Breast epithelium (tissue), 3 donors: ENCODE measurements at regions not wholly inside any gene's neighbourhood (a gene's known extent, or its start where the extent isn't known, plus 50 kb on each side); places are given as distances from the start of the nearest gene placed in this dataset.

Experiments
- CTCF ChIP-seq, 3 donors: fragments of 450-650 bp; IDR thresholded peaks; one replicate each; pipeline ENCODE4 v1.5.1; 2016 to 2017; ENCODE audit warnings: antibody characterized with exemption in 3 of 3, mild to moderate bottlenecking in 3 of 3, moderate library complexity in 3 of 3
- POLR2A ChIP-seq: fragments of 450-650 bp; IDR thresholded peaks from one replicate; pipeline ENCODE4 v1.6.1; 2016; ENCODE audit warnings: antibody characterized with exemption, mild to moderate bottlenecking, moderate library complexity
- POLR2AphosphoS5 ChIP-seq, 3 donors: sonication (generic); formaldehyde crosslinking; IDR thresholded peaks; one replicate each; pipeline ENCODE4 v1.6.1; 2017; ENCODE audit warnings: antibody characterized with exemption in 3 of 3

GRCh38 chrX:20320461-20321159, 53.9 kb upstream of the RPS6KA3 start:
- TF ChIP-seq CTCF (IDR thresholded peaks at IDR 0.05) (no peak), POLR2AphosphoS5 (IDR thresholded peaks at IDR 0.05) (no peak), POLR2A (no peak)
